Endothelial cell of hepatic sinusoid (primary cell): ENCODE measurements at regions not wholly inside any gene's neighbourhood (a gene's known extent, or its start where the extent isn't known, plus 50 kb on each side); places are given as distances from the start of the nearest gene placed in this dataset.

Source experiments
- in situ Hi-C: cut with HindIII; loops from 2 replicates; pipeline ENCODE4 v1.10.0; 2017; ENCODE audit warnings: low sequenced_read_pairs

DNA sequence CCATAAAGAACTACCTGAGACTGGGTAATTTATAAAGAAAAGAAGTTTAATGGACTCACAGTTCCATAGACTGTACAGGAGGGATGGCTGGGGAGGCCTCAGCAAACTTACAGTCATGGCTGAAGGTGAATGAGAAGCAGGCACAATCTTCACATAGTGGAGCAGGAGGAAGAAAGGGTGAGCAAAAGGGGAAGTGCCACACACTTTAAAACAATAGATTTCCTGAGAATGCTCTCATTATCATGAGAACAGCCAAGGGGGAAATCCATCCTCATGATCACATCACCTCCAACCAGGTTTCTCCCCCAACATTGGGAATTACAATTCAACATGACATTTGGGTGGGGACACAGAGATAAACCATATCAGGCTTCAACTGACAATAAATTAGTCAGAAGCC is 664.9 kb downstream of the TAF11L14 start:
- in situ Hi-C loops, result loop anchor here (25.0 kb wide), 1 partner anchor 1087 kb away; the partner anchor contains the start of gene BASP1

DNA sequence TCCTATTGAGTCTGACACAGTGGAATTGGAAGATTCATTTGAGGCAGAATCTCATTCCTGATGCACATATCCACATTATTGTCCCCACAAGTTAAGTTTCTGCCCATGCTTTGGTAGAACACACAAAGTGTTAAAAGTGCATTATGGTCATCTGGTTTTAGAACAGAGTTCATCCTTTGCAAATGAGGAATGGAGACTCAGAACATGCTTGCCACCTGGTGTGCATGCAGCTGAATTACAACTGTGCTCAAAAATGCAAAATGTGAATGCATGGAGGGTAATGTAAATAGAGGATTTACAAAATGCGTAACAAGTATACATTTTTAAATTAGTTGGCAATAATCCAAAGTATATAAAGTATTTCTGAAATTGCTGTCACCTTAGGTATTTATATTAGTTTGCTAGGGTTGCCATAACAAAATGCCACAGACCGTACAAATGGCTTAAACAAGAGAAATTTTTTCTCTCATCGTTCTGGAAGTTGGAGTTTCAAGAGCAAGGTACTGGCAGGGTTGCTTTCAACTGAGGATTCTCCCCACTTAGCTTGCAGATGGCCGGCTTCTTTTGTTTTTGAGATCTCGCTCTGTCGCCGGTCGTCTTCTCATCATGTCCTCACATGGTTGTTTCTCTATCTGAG is 671.1 kb downstream of the TAF11L14 start:
- in situ Hi-C loops, result no loop called here

GRCh38 chr5:18311266-18311665 is 677.0 kb downstream of the TAF11L14 start:
- in situ Hi-C loops, result no loop called here

DNA sequence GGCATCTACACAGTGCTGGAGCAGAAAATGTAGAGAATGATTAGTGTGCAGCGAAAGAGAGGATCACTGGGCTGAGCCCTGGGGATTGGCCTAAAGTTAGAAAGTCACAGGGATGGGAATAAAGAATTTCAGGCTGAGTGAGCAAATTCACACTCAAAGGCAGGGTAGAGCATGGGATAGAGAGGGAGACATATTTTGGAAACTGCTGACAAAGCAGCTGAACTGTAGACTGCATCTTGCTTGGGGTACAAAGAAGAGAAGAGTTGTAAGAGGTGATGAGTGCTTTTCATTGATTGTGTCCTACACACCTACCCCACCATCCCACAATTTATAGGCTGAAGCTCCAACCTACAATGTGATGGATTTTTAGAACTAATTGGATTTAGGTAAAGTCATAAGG is 677.8 kb downstream of the TAF11L14 start:
- in situ Hi-C loops, result no loop called here

DNA sequence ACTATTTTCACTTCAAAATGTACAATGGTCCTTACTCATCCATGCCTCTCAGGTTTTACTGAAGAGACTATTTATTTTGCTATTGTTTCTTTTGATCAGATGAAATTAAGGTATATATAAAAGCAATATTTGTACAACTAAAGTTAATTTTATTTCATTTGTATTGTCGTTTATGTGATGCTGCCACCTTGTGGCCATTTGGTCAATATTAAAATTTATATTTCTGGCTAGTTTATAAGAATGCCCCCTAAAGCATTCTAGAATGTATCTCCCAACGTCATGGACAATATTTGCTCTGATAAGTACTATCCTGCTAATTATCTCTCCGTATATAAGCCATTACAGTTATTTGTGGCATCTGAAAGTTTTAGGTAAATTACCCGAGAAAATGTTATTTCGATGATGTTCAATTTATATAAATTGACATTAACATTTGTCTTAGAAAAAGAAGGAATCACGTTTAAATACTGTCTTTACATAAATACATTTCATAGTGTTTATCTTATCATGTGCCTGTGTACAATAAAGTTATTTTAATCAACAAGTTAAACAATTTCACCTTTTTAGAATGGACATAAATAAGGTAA is 680.0 kb downstream of the TAF11L14 start:
- in situ Hi-C loops, result no loop called here

DNA sequence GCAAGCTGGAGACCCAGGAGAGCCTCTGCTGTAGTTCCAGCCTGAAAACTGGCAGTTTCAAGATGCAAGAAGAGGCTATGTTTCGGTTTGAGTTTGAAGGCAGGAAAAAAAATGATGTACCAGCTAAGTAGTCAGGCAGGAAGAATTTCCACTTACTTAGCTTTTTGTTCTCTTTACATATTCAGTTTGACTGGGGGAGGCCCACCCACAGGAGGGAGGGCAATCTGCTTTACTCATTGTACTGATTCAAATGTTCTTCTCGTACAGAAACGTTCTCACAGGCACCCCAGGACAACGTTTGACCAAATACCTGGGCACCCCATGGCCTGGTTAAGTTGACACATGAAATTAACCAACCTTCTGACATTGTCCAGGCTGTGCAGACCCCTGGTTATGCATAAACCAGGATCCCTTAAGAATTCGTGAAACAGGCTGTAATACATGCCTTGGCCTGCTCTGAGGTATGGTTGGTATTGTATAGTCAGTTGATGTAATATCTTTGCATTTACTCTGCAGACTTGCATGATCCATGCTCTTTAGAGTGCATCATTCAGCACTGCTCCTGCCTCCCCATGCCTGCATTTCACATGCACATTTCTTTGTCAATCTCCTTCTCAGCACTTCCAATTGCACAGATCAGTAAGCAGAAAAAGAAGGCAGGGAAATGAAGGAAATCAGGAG is 687.1 kb downstream of the TAF11L14 start:
- in situ Hi-C loops, result no loop called here

- in situ Hi-C loops, result no loop called here
These were observed 689.6 kb downstream of the TAF11L14 start for GRCh38 chr5:18323891-18324290.

GRCh38 chr5:18325431-18325830 is 691.2 kb downstream of the TAF11L14 start:
- in situ Hi-C loops, result no loop called here

GRCh38 chr5:18329328-18329727 is 695.1 kb downstream of the TAF11L14 start:
- in situ Hi-C loops, result no loop called here

GRCh38 chr5:18333841-18334240 is 699.6 kb downstream of the TAF11L14 start:
- in situ Hi-C loops, result no loop called here

DNA sequence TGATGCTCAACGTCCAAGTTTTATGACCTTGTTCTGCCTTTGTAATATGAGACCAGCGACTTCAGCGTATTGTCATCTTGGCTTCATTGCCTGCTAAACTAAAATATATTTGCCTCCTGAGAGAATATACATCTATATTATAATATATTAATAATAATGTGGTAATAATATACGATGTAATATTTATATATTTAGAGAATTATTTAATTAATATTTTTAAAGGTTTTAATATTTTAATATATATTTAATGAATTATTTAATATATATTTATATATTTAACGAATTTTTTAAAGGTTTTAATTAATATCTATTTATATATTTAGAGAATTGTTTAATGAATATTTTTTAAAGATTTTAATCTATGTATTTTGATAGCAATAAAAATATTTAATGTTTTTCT is 700.7 kb downstream of the TAF11L14 start:
- in situ Hi-C loops, result no loop called here

GRCh38 chr5:18354828-18355227 is 720.6 kb downstream of the TAF11L14 start:
- in situ Hi-C loops, result no loop called here

DNA sequence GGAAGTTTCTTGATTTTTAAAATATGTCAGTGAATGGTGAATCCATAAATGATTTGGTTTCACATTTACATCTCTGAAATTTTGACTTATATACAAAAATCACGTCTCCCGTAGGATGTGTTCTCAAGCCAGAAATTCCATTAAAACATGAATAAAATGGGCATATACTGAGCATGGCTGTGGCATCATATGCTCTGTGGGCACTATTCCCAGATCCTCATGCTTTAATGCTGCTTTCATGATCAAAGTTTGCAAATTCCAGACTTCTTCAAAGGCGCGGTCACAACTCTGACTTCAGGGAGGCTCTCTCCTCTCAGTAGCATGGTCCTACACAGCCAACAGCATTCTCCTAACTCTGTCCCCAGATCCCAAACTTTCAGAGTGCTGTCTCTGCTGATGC is 723.2 kb downstream of the TAF11L14 start:
- in situ Hi-C loops, result no loop called here

- in situ Hi-C loops, result no loop called here
These were observed 732.0 kb downstream of the TAF11L14 start for GRCh38 chr5:18366234-18366633.

GRCh38 chr5:18370531-18370930 is 736.3 kb downstream of the TAF11L14 start:
- in situ Hi-C loops, result loop anchor here (5.0 kb wide), 1 partner anchor 47 kb away; no protein-coding TSS in a partner anchor

- in situ Hi-C loops, result no loop called here
These were observed 741.4 kb downstream of the TAF11L14 start for GRCh38 chr5:18375641-18376040.

DNA sequence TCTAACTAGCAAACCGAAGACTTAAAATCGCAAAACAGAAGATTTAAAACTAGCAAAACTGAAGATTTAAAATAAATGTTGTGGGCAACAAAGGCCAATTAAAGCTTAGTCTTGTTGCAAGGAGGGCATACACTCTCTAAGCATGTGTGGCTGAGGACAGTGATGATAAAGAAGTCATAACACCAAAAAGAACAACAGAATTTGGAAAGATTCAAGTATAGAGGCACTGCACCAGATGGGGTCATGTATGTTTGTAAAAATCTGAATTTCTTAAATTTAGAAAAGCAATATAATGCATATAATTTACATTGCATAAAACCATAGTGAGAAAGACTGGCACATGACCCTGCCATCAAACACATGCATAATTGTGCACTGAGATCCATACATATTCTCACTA is 743.8 kb downstream of the TAF11L14 start:
- in situ Hi-C loops, result no loop called here

- in situ Hi-C loops, result no loop called here
These were observed 744.9 kb downstream of the TAF11L14 start for GRCh38 chr5:18379189-18379588.

DNA sequence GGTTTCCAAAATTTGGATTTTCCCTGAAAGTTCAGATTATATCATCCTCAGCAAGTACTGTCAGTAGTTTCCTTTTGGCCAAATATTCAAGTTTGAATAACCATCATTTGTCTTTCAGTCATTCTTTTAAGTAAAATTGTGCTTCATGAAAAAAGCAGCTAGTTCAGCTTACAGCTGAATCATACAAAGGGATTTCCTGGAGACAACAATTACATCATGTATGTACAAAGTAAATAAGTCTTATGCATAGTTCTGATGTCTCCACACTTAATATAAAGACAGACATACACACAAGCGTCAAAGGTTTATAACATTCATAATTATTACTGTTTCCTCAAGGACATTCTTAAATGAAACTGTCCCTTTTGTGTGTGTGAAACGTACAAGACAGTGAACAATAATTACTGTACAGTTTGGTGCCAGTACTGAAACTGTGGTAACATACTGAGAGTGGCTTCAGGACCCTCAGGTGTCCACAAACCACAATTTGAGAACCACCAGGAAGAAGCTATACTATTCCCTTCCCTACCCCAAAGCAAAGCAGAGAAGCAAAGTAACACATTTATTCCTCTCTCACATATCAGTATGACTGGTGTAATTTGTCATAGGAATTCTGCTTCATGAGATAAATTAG is 746.6 kb downstream of the TAF11L14 start:
- in situ Hi-C loops, result no loop called here

DNA sequence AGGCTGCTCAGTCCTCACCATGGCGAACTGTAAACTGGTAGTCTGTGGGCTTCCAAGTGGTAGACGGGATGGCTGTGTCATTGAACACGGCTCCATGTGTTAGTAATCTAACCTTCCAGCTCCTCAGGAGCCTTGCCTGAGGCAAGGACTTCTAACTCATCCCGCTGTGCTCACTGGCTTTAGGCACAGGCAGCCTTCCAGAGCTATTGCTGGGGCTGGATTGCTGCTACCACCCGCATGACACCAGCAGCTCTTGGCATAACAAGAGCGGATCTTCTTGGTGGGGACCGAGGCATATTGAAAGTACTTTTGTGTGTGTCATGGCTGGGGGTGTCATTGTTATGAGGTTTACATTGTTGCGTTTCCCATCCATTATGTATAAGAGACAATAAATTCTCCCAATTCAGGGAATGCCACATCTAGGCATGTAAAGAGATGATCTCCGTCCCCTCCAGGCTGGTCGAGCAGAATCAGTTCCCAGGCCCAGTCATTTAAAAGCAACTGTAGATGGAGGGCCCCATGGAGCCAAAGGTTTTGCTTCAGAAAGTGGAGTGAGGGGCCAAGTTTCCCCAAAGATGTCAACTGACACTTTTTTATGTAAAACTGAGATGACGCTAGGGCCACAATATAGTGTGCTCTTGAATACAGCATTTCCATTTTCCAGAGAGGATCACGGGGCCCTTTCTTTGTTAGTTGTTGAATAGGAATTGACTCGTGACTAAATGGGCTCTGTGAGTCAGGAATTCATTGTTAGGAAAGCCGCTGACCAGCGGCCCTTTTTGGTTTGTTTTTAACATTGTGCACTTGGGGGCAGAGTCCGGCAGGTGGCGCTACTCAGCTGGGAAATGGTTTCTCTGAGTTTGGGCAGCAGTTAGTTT is 759.5 kb downstream of the TAF11L14 start:
- in situ Hi-C loops, result no loop called here

GRCh38 chr5:18394443-18394804 is 760.2 kb downstream of the TAF11L14 start:
- in situ Hi-C loops, result no loop called here
